GM12872 (cell line): ENCODE measurements at regions not wholly inside any gene's neighbourhood (a gene's known extent, or its start where the extent isn't known, plus 50 kb on each side); places are given as distances from the start of the nearest gene placed in this dataset.

Experiments
- TF ChIP-seq, protein P1 (sequence below): IDR thresholded peaks from 3 replicates; pipeline ENCODE4 v1.5.1; 2011; ENCODE audit warnings: low read depth, mild to moderate bottlenecking, low read length, moderate library complexity; ENCODE audit not compliant: insufficient read depth

DNA sequence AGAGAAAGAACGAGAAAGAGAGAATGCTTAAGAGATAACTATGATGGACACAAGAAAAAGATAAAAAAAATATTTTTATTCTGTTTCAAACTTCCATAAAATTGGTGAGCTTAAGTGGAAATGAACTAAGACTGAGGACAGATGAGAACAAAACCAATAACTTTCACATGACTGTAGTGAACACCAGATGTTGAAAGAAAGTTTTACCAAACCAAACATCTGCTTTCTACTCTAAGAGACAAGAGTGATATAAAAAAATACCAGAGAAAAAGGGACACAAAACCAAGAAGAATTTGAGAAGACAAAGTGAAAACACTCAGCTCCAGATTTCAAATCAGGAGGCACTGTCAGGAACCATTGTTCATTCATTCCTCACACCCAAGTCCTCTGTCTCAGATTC lies 147.9 kb downstream of the IMPG2 start:
- TF ChIP-seq, protein P1, sequence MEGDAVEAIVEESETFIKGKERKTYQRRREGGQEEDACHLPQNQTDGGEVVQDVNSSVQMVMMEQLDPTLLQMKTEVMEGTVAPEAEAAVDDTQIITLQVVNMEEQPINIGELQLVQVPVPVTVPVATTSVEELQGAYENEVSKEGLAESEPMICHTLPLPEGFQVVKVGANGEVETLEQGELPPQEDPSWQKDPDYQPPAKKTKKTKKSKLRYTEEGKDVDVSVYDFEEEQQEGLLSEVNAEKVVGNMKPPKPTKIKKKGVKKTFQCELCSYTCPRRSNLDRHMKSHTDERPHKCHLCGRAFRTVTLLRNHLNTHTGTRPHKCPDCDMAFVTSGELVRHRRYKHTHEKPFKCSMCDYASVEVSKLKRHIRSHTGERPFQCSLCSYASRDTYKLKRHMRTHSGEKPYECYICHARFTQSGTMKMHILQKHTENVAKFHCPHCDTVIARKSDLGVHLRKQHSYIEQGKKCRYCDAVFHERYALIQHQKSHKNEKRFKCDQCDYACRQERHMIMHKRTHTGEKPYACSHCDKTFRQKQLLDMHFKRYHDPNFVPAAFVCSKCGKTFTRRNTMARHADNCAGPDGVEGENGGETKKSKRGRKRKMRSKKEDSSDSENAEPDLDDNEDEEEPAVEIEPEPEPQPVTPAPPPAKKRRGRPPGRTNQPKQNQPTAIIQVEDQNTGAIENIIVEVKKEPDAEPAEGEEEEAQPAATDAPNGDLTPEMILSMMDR, result no peak

DNA sequence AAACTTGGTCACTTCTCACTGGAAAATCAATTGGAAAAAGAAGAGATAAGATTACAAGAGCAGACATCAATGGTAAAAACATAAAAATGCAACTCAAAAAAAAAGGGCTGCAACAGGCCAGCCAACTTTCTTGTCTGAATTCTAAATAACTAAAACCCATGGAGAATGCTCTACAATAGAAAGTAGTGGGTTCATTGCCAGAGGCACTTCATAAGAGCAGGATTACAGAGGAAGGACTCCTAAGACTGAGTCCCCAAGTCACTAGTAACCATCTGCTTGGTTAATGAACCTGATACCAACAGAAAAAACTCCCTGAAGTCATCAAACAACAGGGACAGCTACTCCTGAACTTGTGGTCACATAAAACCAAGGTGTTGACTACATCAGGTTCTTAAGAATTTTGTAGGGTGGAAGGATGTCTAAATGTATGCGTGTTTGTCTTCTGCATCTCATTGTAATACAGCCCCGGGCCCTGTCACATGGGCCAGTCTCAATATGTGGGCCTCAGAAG lies 148.6 kb downstream of the IMPG2 start:
- TF ChIP-seq, protein P1, result no peak

DNA sequence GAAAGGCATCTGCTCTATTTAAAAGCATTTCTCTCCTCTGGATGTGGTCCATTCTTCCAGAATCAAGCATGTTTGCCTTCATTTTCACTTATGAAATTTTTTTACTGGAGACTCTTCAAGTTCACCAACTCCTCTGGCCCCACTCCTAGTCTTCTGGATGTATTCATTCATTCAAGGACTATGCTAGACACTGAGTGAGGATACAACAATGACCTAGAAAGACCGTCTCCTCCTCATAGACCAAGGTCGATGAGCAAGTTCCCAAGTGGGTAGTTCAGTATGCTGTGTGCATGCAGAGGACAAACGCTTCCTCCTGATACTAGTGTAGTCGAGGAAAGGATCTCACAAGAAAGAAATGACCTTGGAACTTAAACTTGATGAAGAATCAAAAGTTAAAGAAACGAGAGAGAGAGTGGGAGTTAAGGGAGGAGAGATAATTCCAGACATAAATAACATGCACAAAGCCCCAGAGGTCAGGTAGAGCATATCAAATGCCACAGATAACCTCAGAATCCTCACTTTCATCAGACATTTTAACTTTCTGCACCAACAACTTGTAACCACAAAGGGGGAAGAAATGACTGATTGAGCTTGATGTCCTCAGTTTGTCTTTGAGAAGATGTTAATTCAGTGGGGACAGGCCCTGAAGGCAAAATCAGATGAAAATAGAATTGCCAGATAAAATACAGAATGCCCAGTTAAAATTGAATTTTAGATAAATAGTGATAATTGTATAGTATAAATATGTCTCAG lies 149.4 kb downstream of the IMPG2 start:
- TF ChIP-seq, protein P1, result no peak

DNA sequence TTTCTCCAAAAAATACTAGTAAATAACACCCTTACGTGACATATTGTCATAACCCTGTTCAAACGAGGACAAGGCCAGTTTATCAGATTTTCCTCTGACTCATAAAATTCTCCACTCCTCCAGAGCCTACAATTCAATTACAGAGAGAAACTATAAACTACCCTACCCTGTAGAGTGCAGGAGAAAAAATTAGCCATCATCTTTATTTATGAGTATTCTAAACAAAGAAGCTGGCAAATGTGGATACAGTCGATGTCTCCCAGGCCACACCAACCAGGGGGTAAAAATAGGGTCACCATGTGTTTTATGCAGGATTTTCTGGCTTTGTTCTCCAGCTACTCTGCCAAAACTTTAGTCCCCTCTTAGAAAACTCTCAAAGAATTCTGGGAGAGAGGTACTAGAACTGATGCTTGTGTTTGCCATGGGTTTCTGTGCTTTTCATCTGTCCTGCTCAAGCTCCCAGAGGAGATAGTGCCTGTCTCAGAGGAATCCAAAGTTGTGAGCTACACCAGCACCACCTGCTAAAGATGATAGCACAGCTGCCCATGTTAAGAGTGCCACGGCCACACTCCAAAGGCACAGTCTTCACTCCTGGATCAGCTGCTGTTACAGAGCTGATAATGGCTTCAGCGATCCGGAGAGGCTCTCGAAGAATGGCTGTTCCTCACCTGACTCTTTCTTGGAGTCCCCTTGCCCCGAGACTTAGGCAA lies 150.2 kb downstream of the IMPG2 start:
- TF ChIP-seq, protein P1, result no peak

DNA sequence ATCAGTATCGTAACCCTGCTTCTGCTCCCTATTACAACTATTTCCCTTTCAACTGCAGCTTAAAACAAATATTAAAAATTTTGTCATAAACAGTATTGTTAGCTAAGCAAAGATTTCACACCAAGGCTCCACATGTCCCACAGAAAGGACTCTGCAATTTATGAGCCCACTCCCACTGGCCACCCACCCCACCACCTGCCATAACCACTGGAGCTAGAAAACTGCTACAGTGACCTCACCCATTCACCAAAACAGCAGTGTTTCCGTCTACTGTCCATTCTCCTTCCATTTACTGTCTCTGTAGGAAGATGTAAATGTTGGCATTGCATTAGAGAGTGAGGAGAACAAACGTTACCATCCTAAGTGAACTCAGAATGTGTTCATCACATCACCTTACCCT lies 150.9 kb downstream of the IMPG2 start:
- TF ChIP-seq, protein P1, result no peak

DNA sequence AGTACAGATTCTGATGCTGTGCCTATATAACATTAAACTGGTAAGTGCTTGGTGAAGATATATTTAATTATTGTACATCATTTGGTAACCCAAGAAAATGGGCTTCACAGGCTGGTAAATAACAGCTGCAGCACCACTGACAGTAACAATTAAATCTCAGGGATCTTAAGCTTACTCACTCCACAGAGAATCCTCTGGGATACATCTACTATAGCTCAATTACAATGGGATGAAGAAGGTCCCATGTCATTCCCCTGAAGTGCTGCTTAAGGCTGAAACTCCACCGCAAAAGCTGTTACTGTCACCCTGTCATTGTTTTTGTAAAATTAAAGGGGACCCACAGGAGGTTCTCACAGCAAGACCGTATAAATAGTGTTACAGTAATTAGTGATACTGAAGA lies 153.0 kb downstream of the IMPG2 start:
- TF ChIP-seq, protein P1, result no peak

DNA sequence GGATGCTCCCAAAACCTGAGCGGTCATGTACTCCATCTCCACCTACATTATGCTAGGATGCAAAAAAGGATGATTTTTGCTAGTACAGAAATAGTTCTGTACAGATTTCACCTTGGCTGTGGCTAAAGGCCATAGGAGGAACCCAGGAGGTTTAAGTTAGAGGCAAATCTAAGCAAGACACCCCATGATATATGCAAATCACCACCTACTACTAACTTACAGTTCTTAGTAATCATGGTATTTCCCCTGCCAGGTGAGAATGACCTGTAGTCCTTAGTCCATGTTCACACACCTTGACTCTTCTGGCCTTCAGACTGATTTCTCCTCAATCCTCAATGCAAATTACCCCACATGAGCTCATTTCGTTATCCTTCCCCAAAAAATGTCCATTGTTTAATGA lies 154.2 kb downstream of the IMPG2 start:
- TF ChIP-seq, protein P1, result no peak
